Psoas muscle (tissue), 7 donors: ENCODE measurements at regions not wholly inside any gene's neighbourhood (a gene's known extent, or its start where the extent isn't known, plus 50 kb on each side); places are given as distances from the start of the nearest gene placed in this dataset.

ENCODE experiments used
- ATAC-seq, 4 donors: fragments of 200-7000 bp; cut with Tn5 transposase; one replicate each; pipeline ENCODE4 v1.9.1; 2020; ENCODE audit warnings: moderate library complexity in 3 of 4, mild to moderate bottlenecking in 2 of 4
- DNase-seq, 2 donors: peaks; one replicate each; pipeline ENCODE4 v3.0.0-alpha.2; 2020
- H3K27ac ChIP-seq: fragments of 200-600 bp; one replicate; pipeline ENCODE4 v1.8.0; 2022
- H3K27me3 ChIP-seq, 3 donors: fragments of 200-600 bp in 1 of 3; one replicate each; pipeline versions ENCODE4 v1.6.1 to v1.8.0; 2013 to 2022; ENCODE audit warnings: low read length in 2 of 3, mild to moderate bottlenecking in 2 of 3, moderate library complexity in 1 of 3; ENCODE audit not compliant: insufficient read depth in 3 of 3
- H3K36me3 ChIP-seq, 2 donors: fragments of 200-600 bp in 1 of 2; one replicate each; pipeline versions ENCODE4 v1.6.1 to v1.8.0; 2013 to 2022; ENCODE audit warnings: low read depth in 1 of 2, mild to moderate bottlenecking in 1 of 2, moderate library complexity in 1 of 2; ENCODE audit not compliant: insufficient read depth in 1 of 2
- H3K4me1 ChIP-seq: fragments of 200-600 bp; one replicate; pipeline ENCODE4 v1.8.0; 2022
- H3K4me3 ChIP-seq: fragments of 200-600 bp; one replicate; pipeline ENCODE4 v1.8.0; 2022; ENCODE audit warnings: mild to moderate bottlenecking
- H3K9me3 ChIP-seq: fragments of 200-600 bp; one replicate; pipeline ENCODE4 v1.8.0; 2022
- CTCF ChIP-seq: fragments of 200-600 bp; IDR thresholded peaks from one replicate; pipeline ENCODE4 v1.8.0; 2022; ENCODE audit warnings: antibody characterized with exemption
- WGBS, 3 donors: extraction: QIAGEN DNeasy Blood & Tissue Kit; methylation state at CpG; one replicate each; pipeline versions ENCODE4 v1.1.6 to v1.1.7; 2013; 5-methylcytosine and 5-hydroxymethylcytosine counted together
- intact Hi-C, 2 donors: fragments of 100-400 bp; cut with DNase I; formaldehyde crosslinking; loops; one replicate each; pipeline versions ENCODE4 v1.11.0 to v1.14.2; 2022
- donor health status: healthy with polysubstance abuse.
- donor health status: DM: no; HTN: no; CAD: no; lungs with moderate emphysema.
- donor health status: Bipolar disorder and iron deficiency.
- donor health status: healthy.
- donor health status: DM: yes; HTN: yes; CAD: no.
- donor health status: DM: no; HTN: no; CAD: no.
- donor health status: DM: yes; HTN: yes; CAD: no.

GRCh38 chr2:167471332-167471731 lies 583.1 kb downstream of the XIRP2 start:
- H3K36me3 ChIP-seq: no peaks in the 10 kb centered on the region
- ATAC-seq: no peak

GRCh38 chr2:167462379-167462778 lies 574.1 kb downstream of the XIRP2 start:
- DNase-seq: no peak
- intact Hi-C loops: no loop called here

More at GRCh38 chr2:167471332-167471731, 583.1 kb downstream of the XIRP2 start:
- Histone ChIP-seq H3K4me1 (no peaks in the 10 kb centered on the region), H3K27ac (no peak overlapping the region), H3K9me3 (no peaks in the 10 kb centered on the region), H3K4me3 (no peak overlapping the region), H3K27me3 (no peaks in the 10 kb centered on the region)
- no peak for TF ChIP-seq CTCF
- intact Hi-C loops: no loop called here
- no peak for DNase-seq

GRCh38 chr2:167454036-167454435 lies 565.8 kb downstream of the XIRP2 start:
- 86 to 98% (median 97%) methylated on average over 13 of the region's 13 CpGs for WGBS, 3 donors
- Histone ChIP-seq H3K27ac (no peak overlapping the region), H3K36me3 (no peaks in the 10 kb centered on the region), H3K4me1 (no peaks in the 10 kb centered on the region), H3K4me3 (no peak overlapping the region), H3K9me3 (peaks cover 12% of the 10 kb centered on the region), H3K27me3 (no peaks in the 10 kb centered on the region)
- TF ChIP-seq CTCF: no peak
- intact Hi-C loops: no loop called here
- ATAC-seq (no peak), DNase-seq (no peak)

More at GRCh38 chr2:167462379-167462778, 574.1 kb downstream of the XIRP2 start:
- no peak for TF ChIP-seq CTCF
- H3K27ac ChIP-seq: no peak overlapping the region
- H3K9me3 ChIP-seq: peaks cover 13% of the 10 kb centered on the region
- no peak for ATAC-seq
- H3K36me3 ChIP-seq: no peaks in the 10 kb centered on the region
- H3K4me1 ChIP-seq: no peaks in the 10 kb centered on the region
- H3K4me3 ChIP-seq: no peak overlapping the region
- no peaks in the 10 kb centered on the region for H3K27me3 ChIP-seq
- 80 to 87% (median 82%) methylated on average over 3 of the region's 3 CpGs for WGBS, 3 donors

GRCh38 chr2:167451496-167452289 lies 563.4 kb downstream of the XIRP2 start:
- H3K4me1 ChIP-seq: no peaks in the 10 kb centered on the region

More at GRCh38 chr2:167451496-167452289, 563.4 kb downstream of the XIRP2 start:
- no peak for ATAC-seq
- Histone ChIP-seq H3K4me3 (no peak overlapping the region), H3K27ac (no peak overlapping the region), H3K9me3 (peaks cover 6% of the 10 kb centered on the region), H3K27me3 (no peaks in the 10 kb centered on the region), H3K36me3 (no peaks in the 10 kb centered on the region)
- WGBS, 3 donors: 73 to 77% (median 74%) methylated on average over 9 of the region's 9 CpGs
- no peak for DNase-seq
- no peak for TF ChIP-seq CTCF
- intact Hi-C loops: no loop called here
